T47D (cell line): ENCODE measurements at regions not wholly inside any gene's neighbourhood (a gene's known extent, or its start where the extent isn't known, plus 50 kb on each side); places are given as distances from the start of the nearest gene placed in this dataset.

Experiments used
- DNase-seq, 2 experiments: peaks; one replicate each; pipeline versions ENCODE4 v3.0.0 to v3.0.0-alpha.2; 2011 to 2012; ENCODE audit warnings: low read depth in 1 of 2, low spot score in 1 of 2
- JUND ChIP-seq: IDR thresholded peaks from 2 replicates; pipeline ENCODE4 v1.6.1; 2012; ENCODE audit warnings: low read depth
- in situ Hi-C: cut with HindIII; loops from 2 replicates; pipeline ENCODE4 v1.10.0; 2016; ENCODE audit warnings: low sequenced_read_pairs, low pct_unique_long_range_greater_than_20kb

DNA sequence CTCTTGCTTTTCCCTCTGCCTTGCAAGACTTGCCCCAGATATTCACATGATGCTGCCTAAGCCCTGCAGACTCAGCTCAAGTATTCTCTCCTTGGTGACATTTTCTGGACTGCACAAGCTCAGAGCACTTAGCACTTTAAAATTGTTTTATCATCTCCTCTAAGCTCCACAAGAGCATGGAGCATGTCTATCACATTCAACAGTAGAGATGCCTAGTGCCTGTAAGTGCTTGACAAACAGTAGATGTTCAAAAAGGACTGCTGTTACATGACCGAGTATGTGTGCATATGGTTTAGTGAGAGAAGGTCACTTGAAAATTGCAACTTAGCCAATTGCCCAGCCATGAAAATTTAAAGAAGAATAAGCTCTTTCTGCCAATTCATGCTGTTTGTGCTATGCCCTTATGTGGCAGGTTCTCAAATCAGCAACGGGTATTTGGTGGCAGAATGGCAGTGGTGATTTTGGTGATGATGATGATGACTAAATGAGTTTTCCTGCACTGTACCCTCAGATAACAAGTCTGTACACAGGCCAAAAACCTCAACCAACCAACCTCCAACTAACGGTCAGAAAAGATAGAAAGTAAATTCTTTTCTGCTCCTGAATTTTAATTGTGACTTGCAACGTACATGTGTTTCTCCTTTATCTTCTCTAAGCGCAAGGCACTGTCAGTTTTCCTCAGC is 647.2 kb upstream of the UBE2E2 start:
- in situ Hi-C loops, result no loop called here
- no peak for TF ChIP-seq JUND
- no peak for DNase-seq

DNA sequence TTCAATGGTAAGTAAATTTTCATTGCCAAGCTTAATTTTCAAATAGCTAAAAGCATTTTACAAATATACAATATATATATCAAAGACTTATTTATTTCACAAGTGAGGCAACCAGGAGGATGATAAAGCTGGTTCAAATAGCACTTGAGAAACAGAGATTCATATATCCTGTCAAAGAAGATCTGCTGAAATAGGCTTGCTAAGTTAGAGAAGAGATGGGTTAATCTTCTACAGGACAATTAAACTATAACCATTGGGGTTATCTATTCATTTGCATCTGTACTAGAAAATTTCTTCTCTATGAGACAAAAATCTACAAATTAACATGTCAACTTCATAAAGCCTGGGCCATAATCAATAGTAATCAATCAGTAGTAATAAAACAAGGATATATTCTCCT is 637.7 kb upstream of the UBE2E2 start:
- in situ Hi-C loops, result no loop called here
- no peak for TF ChIP-seq JUND
- no peak for DNase-seq

DNA sequence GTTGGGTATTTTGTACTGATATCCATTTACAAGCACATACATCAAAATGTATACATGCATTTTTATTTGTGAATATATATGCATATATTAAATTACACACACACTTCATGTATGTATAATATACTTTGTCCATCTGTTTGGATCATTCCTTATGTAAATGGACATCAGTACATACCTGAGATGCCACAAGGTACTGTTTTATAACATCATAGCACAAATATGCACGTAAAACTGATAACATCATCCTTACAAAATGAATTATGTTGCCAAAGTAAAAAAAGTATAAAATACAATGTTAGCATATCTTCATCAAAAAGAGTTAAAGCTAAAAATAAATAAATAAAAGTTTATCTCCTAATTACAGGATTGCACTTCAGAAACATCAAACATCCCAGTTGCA is 634.8 kb upstream of the UBE2E2 start:
- in situ Hi-C loops, result no loop called here
- DNase-seq, result peak in 1 of 2 experiments; percentile 28
- TF ChIP-seq JUND, result peak; percentile 64

DNA sequence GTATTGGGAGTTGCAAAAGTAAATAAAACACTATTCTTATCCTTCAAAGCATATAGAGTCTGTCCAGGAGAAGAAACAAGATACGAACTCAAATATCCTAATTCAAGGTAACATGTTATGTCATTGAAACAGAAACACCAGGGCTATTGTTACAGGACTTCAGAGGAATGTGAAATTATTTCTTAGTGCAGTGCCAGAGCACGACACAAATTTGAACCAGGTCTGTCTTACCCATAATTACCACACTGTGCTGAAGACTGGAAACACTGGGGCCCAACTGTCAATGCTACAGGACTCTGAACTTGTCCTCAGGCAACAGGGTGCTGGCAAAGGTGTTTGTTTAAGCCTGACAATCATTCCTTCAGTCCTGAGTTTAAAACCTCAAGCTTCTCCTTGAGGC is 633.6 kb upstream of the UBE2E2 start:
- no peak for TF ChIP-seq JUND
- in situ Hi-C loops, result no loop called here
- DNase-seq, result peak in 1 of 2 experiments; percentile 76

DNA sequence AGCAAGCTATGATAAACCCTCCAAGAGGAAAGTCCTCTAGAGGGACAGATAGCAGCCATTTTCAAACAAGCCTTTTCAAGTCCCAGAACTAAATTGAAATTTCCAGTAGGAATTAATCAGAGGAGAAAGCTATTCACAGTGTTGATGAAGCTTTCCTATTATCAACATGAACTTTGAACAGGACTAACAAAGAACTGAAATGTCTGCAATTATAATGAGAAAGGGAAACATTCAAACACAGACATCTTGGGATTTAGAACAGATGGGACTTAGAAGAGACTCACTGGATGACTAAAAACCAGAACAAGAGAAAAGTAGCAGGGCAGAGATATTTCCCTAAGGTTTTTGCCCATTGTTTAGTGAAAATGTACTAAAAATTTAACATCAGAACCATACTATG is 622.1 kb upstream of the UBE2E2 start:
- in situ Hi-C loops, result no loop called here
- no peak for DNase-seq
- TF ChIP-seq JUND, result no peak

DNA sequence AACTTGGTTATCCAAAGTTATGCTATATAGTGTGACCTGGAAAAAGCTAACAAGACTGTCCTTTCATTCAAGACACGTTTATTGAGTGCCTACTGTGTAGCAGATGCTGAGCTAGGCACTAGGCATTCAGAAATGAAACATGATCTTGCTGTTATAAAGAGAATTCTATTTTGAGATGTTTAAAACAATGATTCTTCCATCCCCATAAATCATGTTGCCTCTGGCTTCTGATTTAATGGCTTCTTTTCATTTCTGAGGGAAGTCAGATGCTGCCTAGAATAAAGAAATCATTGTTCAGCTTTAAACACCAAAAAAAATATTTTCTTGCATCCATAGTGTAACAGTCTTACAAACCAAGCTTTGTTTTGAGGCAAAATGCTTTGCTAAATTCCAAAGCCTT is 620.9 kb upstream of the UBE2E2 start:
- in situ Hi-C loops, result no loop called here
- TF ChIP-seq JUND, result no peak
- no peak for DNase-seq

DNA sequence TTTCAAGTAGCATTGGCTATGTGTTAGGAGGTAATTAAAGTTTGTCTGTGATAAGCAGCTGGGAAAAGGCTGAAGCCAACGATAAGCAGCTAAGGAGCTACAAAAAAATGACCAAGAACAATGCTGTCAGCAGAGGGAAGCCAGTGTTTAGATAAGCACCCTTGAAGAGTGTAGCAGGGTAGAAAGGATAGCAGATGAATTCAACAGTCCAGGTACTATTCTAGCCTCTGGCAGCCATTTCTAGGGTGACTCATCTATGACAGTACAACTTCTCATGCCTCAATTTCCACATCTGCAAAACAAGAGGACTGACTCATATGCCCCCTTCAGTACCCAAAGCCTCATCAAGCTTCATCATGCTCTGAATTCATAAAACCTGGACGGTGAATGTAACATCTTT is 617.6 kb upstream of the UBE2E2 start:
- in situ Hi-C loops, result no loop called here
- no peak for DNase-seq
- no peak for TF ChIP-seq JUND

DNA sequence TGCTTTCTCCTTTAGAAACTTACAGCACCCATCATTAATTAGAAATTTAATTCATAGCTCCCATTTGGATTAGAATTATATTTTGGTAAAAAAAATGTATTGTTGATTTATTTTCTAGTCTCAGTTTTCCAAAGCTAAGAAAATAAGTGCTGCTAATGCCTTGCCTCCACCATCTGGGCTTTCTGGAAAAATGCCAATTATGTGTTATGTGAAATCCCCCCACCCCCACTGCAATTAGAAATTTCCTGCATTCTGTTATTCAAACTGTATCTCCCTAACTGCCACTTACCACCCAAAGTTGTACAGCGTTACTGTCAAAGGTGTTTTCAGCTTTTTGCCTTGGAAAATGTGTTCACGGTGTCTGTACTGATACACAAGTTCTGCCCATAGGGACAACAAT is 617.2 kb upstream of the UBE2E2 start:
- in situ Hi-C loops, result no loop called here
- TF ChIP-seq JUND, result no peak
- no peak for DNase-seq

DNA sequence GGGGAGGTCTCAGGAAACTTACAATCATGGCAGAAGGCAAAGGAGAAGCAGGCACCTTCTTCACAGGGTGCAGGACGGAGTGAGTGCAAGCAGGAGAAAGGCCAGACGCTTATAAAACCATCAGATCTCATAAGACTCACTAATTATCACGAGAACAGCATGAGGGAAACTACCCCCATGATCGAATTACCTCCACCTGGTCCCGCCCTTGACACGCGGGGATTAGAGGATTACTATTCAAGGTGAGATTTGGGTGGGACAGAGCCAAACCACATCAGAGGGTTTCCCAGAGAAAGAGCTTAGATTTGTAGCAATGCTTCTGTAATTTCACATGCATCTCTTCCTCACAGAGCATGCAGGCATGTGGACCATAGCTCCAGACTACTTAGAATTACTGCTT is 615.7 kb upstream of the UBE2E2 start:
- DNase-seq, result no peak
- in situ Hi-C loops, result no loop called here
- TF ChIP-seq JUND, result no peak

DNA sequence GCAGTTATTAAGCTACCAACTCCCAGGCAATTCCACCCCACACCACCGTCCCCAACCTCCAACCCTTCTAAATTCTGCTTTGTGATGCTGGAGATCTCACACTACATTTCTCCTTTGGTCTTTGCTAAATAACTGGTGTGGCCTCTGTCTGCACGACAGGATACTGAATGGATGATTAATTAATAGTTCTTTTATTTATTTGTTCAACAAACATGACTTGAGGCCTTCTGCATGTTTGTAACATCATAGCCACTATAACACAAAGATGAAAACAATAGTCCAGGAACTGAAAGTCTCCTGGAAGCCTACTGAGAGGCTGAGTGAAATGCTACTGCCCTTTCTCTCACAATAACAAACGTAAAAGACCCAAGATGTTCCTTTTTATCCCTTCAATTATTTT is 609.5 kb upstream of the UBE2E2 start:
- DNase-seq, result no peak
- TF ChIP-seq JUND, result no peak
- in situ Hi-C loops, result no loop called here

DNA sequence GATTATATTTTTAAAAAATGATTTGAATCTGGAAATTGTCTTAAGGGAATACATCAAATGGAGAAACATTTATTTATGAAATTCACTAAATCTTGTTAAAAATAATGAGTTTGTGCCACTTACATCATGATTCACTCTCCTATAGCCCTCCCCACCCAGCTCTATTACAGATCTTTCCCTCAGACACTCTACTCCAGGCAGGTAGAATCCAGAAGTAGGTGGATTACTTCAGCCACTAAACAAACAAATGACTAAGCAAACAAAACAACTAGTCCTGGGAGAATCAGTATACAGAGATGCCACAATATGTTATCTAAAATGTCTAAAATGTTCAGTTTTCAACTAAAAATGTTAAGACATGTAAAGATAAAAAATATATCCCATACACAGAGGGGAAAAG is 608.1 kb upstream of the UBE2E2 start:
- TF ChIP-seq JUND, result no peak
- DNase-seq, result peak in 1 of 2 experiments; percentile 3
- in situ Hi-C loops, result no loop called here

DNA sequence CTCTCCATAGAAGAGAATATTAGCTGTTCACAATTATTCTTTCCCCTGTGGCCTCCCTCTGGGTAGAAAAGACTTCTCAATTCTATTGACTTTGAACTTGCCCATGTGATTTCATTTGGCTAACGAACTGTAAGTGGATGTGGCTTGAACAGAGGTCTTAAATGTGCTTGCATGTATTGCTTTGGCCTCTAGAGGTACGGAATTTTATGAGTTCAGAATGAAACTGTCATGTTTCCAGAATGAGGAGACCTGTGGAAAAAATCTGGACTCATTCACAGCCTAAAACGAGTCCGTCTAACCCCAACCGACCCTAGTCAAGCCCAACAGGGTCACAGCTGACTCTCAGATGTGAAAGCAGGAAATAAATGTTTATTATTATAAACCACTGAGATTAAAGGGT is 596.7 kb upstream of the UBE2E2 start:
- in situ Hi-C loops, result no loop called here
- TF ChIP-seq JUND, result no peak
- DNase-seq, result no peak

DNA sequence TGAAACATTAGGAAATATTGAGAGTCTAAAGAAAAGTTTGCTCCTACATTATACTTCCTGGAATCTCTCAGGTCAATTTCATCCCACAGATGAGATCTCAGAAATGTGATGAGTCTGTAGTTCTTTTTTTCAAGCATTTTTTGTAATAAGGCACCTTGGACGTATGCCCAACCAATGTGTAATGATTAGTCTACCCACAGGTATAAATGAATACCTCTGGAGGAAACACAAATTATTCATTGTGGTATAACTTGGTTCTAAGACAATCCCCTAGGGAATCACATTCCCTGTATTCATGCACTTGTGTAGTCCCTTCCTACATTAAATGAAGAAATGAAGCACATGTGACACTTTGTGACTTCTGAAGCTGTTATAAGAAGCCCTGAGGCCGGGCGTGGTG is 596.2 kb upstream of the UBE2E2 start:
- no peak for TF ChIP-seq JUND
- no peak for DNase-seq
- in situ Hi-C loops, result no loop called here

DNA sequence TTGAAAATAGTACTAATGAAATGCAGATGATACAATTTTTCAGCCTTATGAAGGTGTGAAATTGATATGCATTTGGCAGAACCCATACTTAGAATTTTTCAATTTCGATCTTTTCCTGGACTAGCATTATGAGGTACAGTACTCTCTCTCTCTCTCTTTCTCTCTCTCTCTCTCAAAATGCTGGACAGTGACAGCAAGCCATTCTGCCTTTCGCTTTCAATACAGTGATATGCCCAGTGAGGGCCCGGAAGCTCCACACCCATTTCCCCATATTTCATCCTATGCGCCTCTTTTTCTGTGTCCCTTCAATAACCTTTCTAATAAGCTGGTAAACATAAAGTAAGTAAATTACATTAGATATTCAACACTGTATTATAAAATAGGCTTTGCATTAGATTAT is 595.0 kb upstream of the UBE2E2 start:
- in situ Hi-C loops, result no loop called here
- TF ChIP-seq JUND, result no peak
- DNase-seq, result no peak

DNA sequence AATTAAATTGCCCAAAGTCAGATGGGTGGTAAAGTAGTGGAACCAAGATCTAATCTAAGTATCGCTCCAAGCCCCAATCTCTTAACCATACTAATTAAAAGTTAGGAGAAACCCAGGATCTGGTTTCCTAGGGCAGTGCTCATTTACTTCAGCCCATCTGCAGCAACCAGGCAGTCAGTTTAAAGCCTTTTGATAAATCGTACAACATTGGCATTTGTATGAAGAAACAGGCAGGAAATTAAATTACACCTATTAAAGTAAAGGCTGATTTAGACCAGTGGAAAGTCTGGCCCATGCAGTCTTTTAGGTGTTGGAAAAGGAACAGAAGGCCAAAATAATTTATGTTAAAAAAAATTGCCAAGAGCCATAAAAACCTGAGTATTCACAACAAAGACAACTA is 594.4 kb upstream of the UBE2E2 start:
- no peak for DNase-seq
- no peak for TF ChIP-seq JUND
- in situ Hi-C loops, result no loop called here
